K562 (cell line): ENCODE measurements at regions not wholly inside any gene's neighbourhood (a gene's known extent, or its start where the extent isn't known, plus 50 kb on each side); places are given as distances from the start of the nearest gene placed in this dataset.

Source experiments
- ATAC-seq: fragments of 200-7000 bp; cut with Tn5 transposase; 3 replicates; pipeline ENCODE4 v1.9.1; 2020; ENCODE audit warnings: moderate library complexity
- BruUV-seq: library from RNA; stranded (reverse); fragments of 400-500 nt; replicated peaks from 2 replicates; lab custom pipeline; 2021; lab: Mats Ljungman, UMichigan
- CTCF ChIA-PET: fragments of 300-600 bp; formaldehyde crosslinking; extraction: SDS; loops from one replicate; lab custom pipeline; 2021; ENCODE audit warnings: low intra/inter-chr PET ratio; lab: Yijun Ruan, JAX
- POLR2A ChIA-PET: fragments of 300-600, 350-650 bp; sonication (Branson Sonifier 250); formaldehyde crosslinking; extraction: SDS; loops from one replicate; lab custom pipeline; 2021; ENCODE audit warnings: antibody characterized with exemption, inconsistent platforms; lab: Yijun Ruan, JAX
- DNase-seq, 4 experiments: peaks; one replicate each; pipeline versions ENCODE4 v3.0.0 to v3.0.0-alpha.2; 2011 to 2018; ENCODE audit warnings: low spot score in 3 of 4, mixed read lengths in 3 of 4; ENCODE audit errors: extremely low read depth in 1 of 4
- FAIRE-seq: peaks from 2 replicates; lab custom pipeline; 2011; peaks lifted over from hg19 to GRCh38; lab: Jason Lieb, UNC
- H2AFZ ChIP-seq: 2 replicates; pipeline ENCODE4 v1.6.0; 2011; ENCODE audit warnings: low read depth, low read length, control low read depth, inconsistent platforms
- H3K27ac ChIP-seq: fragments of 200-600 bp; 3 replicates; pipeline ENCODE4 v1.8.0; 2011; ENCODE audit warnings: low read depth, mild to moderate bottlenecking, control low read depth, inconsistent platforms, low read length, moderate library complexity, mixed read lengths; ENCODE audit errors: extremely low read depth
- H3K27me3 ChIP-seq, 2 experiments: fragments of 300-600 bp in 1 of 2; 2 replicates in 1 of 2; 3 replicates in 1 of 2; pipeline versions ENCODE4 v1.6.0 to v1.8.0; 2011; ENCODE audit warnings: inconsistent platforms in 2 of 2, low read length in 2 of 2, mild to moderate bottlenecking in 1 of 2, mixed read lengths in 1 of 2, moderate library complexity in 1 of 2; ENCODE audit not compliant: control insufficient read depth in 2 of 2, insufficient read depth in 2 of 2
- H3K36me3 ChIP-seq: fragments of 300-600 bp; 3 replicates; pipeline ENCODE4 v1.8.0; 2011; ENCODE audit warnings: mild to moderate bottlenecking, low read length, inconsistent platforms; ENCODE audit not compliant: control insufficient read depth, insufficient read depth
- H3K4me1 ChIP-seq, 2 experiments: fragments of 200-600 bp in 1 of 2; replicated peaks in 1 of 2; 2 replicates in 1 of 2; 3 replicates in 1 of 2; pipeline versions ENCODE4 v1.5.1 to v1.8.0; 2011; ENCODE audit warnings: inconsistent platforms in 2 of 2, low read length in 2 of 2, mild to moderate bottlenecking in 1 of 2, mixed read lengths in 1 of 2, moderate library complexity in 1 of 2; ENCODE audit not compliant: control insufficient read depth in 2 of 2, insufficient read depth in 2 of 2
- H3K4me2 ChIP-seq: 2 replicates; pipeline ENCODE4 v1.6.1; 2011; ENCODE audit warnings: low read length, control low read depth, inconsistent platforms, mixed read lengths; ENCODE audit not compliant: insufficient read depth
- H3K4me3 ChIP-seq: fragments of 200-600 bp; sonication (generic), shearing (Covaris generic); 2 replicates; pipeline ENCODE4 v1.5.1; 2016; ENCODE audit warnings: control low read depth, inconsistent platforms
- H3K79me2 ChIP-seq: fragments of 200-600 bp; 3 replicates; pipeline ENCODE4 v1.8.0; 2011; ENCODE audit warnings: low read length, inconsistent platforms; ENCODE audit not compliant: control insufficient read depth, insufficient read depth
- H3K9ac ChIP-seq, 2 experiments: 2 replicates each; pipeline versions ENCODE4 v1.6.0 to v1.6.1; 2011; ENCODE audit warnings: low read depth in 2 of 2, low read length in 2 of 2, control low read depth in 1 of 2, inconsistent platforms in 1 of 2, mild to moderate bottlenecking in 1 of 2, mixed read lengths in 1 of 2; ENCODE audit not compliant: insufficient read depth in 1 of 2
- H3K9me1 ChIP-seq: one replicate; pipeline ENCODE4 v1.6.0; 2011; ENCODE audit warnings: inconsistent platforms, mild to moderate bottlenecking, low read length, moderate library complexity; ENCODE audit not compliant: control insufficient read depth, insufficient read depth
- H3K9me3 ChIP-seq: replicated peaks from 2 replicates; pipeline ENCODE4 v1.5.1; 2011; ENCODE audit warnings: low read depth, low read length, inconsistent platforms; ENCODE audit not compliant: control insufficient read depth, insufficient read depth
- H4K20me1 ChIP-seq: replicated peaks from 2 replicates; pipeline ENCODE4 v1.6.1; 2011; ENCODE audit warnings: low read length, inconsistent platforms, mixed read lengths; ENCODE audit not compliant: control insufficient read depth, insufficient read depth
- AFF4 ChIP-seq: sonication (generic); formaldehyde crosslinking; IDR thresholded peaks from 2 replicates; pipeline ENCODE4 v1.8.0; 2023; ENCODE audit warnings: mild to moderate bottlenecking, missing genetic modification reagents
- ARID3B ChIP-seq: fragments of 250-450 bp; sonication (Bioruptor Pico); IDR thresholded peaks from 2 replicates; pipeline ENCODE4 v1.4.0; 2020; ENCODE audit warnings: borderline replicate concordance
- BDP1 ChIP-seq: IDR thresholded peaks from 3 replicates; pipeline ENCODE4 v1.6.1; 2011; ENCODE audit not compliant: insufficient read length, insufficient read depth
- BRF1 ChIP-seq: IDR thresholded peaks from 3 replicates; pipeline ENCODE4 v1.6.1; 2011; ENCODE audit warnings: borderline replicate concordance, mild to moderate bottlenecking; ENCODE audit not compliant: insufficient read length; ENCODE audit errors: extremely low read depth
- HCFC1 ChIP-seq: IDR thresholded peaks from 2 replicates; pipeline ENCODE4 v1.6.1; 2012; ENCODE audit warnings: low read depth, low read length, improper control_type of control experiment
- HDAC3 ChIP-seq: fragments of 450-650 bp; IDR thresholded peaks from 2 replicates; pipeline ENCODE4 v1.6.1; 2018; ENCODE audit warnings: borderline replicate concordance, mild to moderate bottlenecking, moderate library complexity; ENCODE audit not compliant: partially characterized antibody
- MTF1 ChIP-seq: fragments of 250-450 bp; sonication (Bioruptor Pico); IDR thresholded peaks from 2 replicates; pipeline ENCODE4 v1.9.0; 2021; ENCODE audit warnings: moderate library complexity, mild to moderate bottlenecking, inconsistent platforms, borderline replicate concordance
- NFE2 ChIP-seq: IDR thresholded peaks from 2 replicates; pipeline ENCODE4 v1.6.1; 2014; ENCODE audit warnings: antibody characterized with exemption, low read depth
- POLR3G ChIP-seq: IDR thresholded peaks from 2 replicates; pipeline ENCODE4 v1.6.1; 2011; ENCODE audit not compliant: insufficient read length, insufficient replicate concordance; ENCODE audit errors: extremely low read depth
- RBM22 ChIP-seq: fragments of 200-400 bp; formaldehyde crosslinking; IDR thresholded peaks from 2 replicates; pipeline ENCODE4 v1.6.1; 2018; ENCODE audit warnings: low read length, low read depth; ENCODE audit not compliant: poor library complexity, severe bottlenecking
- TCF7L2 ChIP-seq: fragments of 150-350 bp; IDR thresholded peaks from 2 replicates; pipeline ENCODE4 v1.6.1; 2016; ENCODE audit warnings: low read depth, mild to moderate bottlenecking, low read length, moderate library complexity
- XRCC5 ChIP-seq: fragments of 200-400 bp; formaldehyde crosslinking; IDR thresholded peaks from 2 replicates; pipeline ENCODE4 v1.6.1; 2017; ENCODE audit warnings: low read depth, mild to moderate bottlenecking, low read length
- ZKSCAN3 ChIP-seq: fragments of 250-450 bp; sonication (Bioruptor Pico); IDR thresholded peaks from 2 replicates; pipeline ENCODE4 v1.4.0; 2020
- ZNF134 ChIP-seq: fragments of 250-450 bp; sonication (Bioruptor Pico); conservative IDR thresholded peaks from 2 replicates; pipeline ENCODE4 v1.4.0; 2020
- ZNF311 ChIP-seq: fragments of 250-450 bp; sonication (Bioruptor Pico); IDR thresholded peaks from 2 replicates; pipeline ENCODE4 v1.4.0; 2020; ENCODE audit warnings: mild to moderate bottlenecking, moderate library complexity
- WGBS: fragments of 100-300 bp; shearing (Covaris generic); methylation state at CpG from one replicate; pipeline ENCODE4 v1.1.6; 2016; ENCODE audit warnings: low coverage, mixed read lengths; ENCODE audit not compliant: insufficient coverage; ENCODE audit errors: missing lambda C conversion rate; 5-methylcytosine and 5-hydroxymethylcytosine counted together
- in situ Hi-C: fragments of 300-500 bp; cut with MboI; formaldehyde crosslinking; loops from 4 replicates; pipeline ENCODE4 v1.15.0; 2018; ENCODE audit warnings: inconsistent platforms, mixed read lengths
- intact Hi-C: fragments of 100-400 bp; cut with micrococcal nuclease; formaldehyde crosslinking; loops from 2 replicates; pipeline ENCODE4 v1.14.2; 2022

- TF ChIP-seq AFF4, result no peak
- TF ChIP-seq NFE2, result no peak
- TF ChIP-seq ZNF311 (CRISPR knock-in tag), result no peak
- no peak for TF ChIP-seq POLR3G
- no peak for TF ChIP-seq ARID3B (CRISPR knock-in tag)
- TF ChIP-seq HCFC1, result no peak
- TF ChIP-seq MTF1 (CRISPR knock-in tag), result no peak
- TF ChIP-seq RBM22, result no peak
- TF ChIP-seq BDP1, result no peak
- no peak for TF ChIP-seq BRF1
- no peak for TF ChIP-seq TCF7L2
- TF ChIP-seq HDAC3, result no peak
- no peak for TF ChIP-seq ZNF134 (CRISPR knock-in tag)
- no peak for TF ChIP-seq ZKSCAN3 (CRISPR knock-in tag)
- no peak for TF ChIP-seq XRCC5
- TF ChIP-seq, all 486 proteins: peak for 0
- DNase-seq (no peak), FAIRE-seq (no peak), ATAC-seq (no peak)
- Histone ChIP-seq H3K79me2 (no peaks in the 10 kb centered on the region), H3K4me3 (no peak overlapping the region), H3K4me1 (no peaks in the 10 kb centered on the region), H3K27me3 (no peaks in the 10 kb centered on the region), H2AFZ (no peak overlapping the region), H3K9me3 (no peaks in the 10 kb centered on the region), H3K36me3 (no peaks in the 10 kb centered on the region), H3K9ac (no peak overlapping the region), H3K9me1 (no peaks in the 10 kb centered on the region), H3K4me2 (no peak overlapping the region), H4K20me1 (no peaks in the 10 kb centered on the region), H3K27ac (no peak overlapping the region)
- ChIA-PET CTCF (no interaction called here), POLR2A (no interaction called here)
- no TSS peak for BruUV-seq
- intact Hi-C loops (no loop called here), in situ Hi-C loops (no loop called here)
- 0% methylated on average over 2 of the region's 2 CpGs for WGBS
Observed at GRCh38 chr13:85141401-85141800, 657.8 kb downstream of the SLITRK6 start.
